GM12874 (cell line): ENCODE measurements at regions not wholly inside any gene's neighbourhood (a gene's known extent, or its start where the extent isn't known, plus 50 kb on each side); places are given as distances from the start of the nearest gene placed in this dataset.

ENCODE experiments used
- CTCF ChIP-seq: IDR thresholded peaks from 2 replicates; pipeline ENCODE4 v1.5.1; 2011; ENCODE audit warnings: low read depth, mild to moderate bottlenecking, control low read depth, low read length, moderate library complexity; ENCODE audit not compliant: insufficient read depth

GRCh38 chr13:44817131-44817671 is 172.1 kb downstream of the NUFIP1 start:
- TF ChIP-seq CTCF, result no peak

- no peak for TF ChIP-seq CTCF
Observed at GRCh38 chr13:44816701-44817100, 172.6 kb downstream of the NUFIP1 start.

- TF ChIP-seq CTCF, result no peak
Observed at GRCh38 chr13:44815623-44816022, 173.6 kb downstream of the NUFIP1 start.

- TF ChIP-seq CTCF, result no peak
Observed at GRCh38 chr13:44814836-44815235, 174.4 kb downstream of the NUFIP1 start.

GRCh38 chr13:44814161-44814560 is 175.1 kb downstream of the NUFIP1 start:
- no peak for TF ChIP-seq CTCF

GRCh38 chr13:44812818-44813217 is 176.5 kb downstream of the NUFIP1 start:
- TF ChIP-seq CTCF, result no peak

GRCh38 chr13:44810061-44810840 is 179.0 kb downstream of the NUFIP1 start:
- TF ChIP-seq CTCF, result no peak
